ENCODE measurements at regions not wholly inside any gene's neighbourhood (a gene's known extent, or its start where the extent isn't known, plus 50 kb on each side); places are given as distances from the start of the nearest gene placed in this dataset.

GRCh38 chr6:81562169-81562568 lies 190.3 kb downstream of the TENT5A start:
- TF ChIP-seq CTCF (IDR thresholded peaks at IDR 0.05; ENCODE audit: low read depth, low read length, poor library complexity, severe bottlenecking) (no peak), EZH2phosphoT487 (IDR thresholded peaks at IDR 0.05; ENCODE audit: borderline replicate concordance, low read length) (no peak)

All from DOHH2 (cell line).